Kidney (tissue), 13 donors: ENCODE measurements at regions not wholly inside any gene's neighbourhood (a gene's known extent, or its start where the extent isn't known, plus 50 kb on each side); places are given as distances from the start of the nearest gene placed in this dataset.

Experiments
- DNase-seq, 5 donors: peaks; one replicate each; pipeline ENCODE4 v3.0.0-alpha.2; 2013 to 2020
- FAIRE-seq: peaks from 2 replicates; lab custom pipeline; 2012; peaks lifted over from hg19 to GRCh38; lab: Jason Lieb, UNC
- H3K27ac ChIP-seq, 2 donors: one replicate each; pipeline ENCODE4 v1.7.0; 2013; ENCODE audit warnings: low read depth in 2 of 2, low read length in 2 of 2, inconsistent platforms in 1 of 2
- H3K27me3 ChIP-seq: one replicate; pipeline ENCODE4 v1.7.1; 2013; ENCODE audit warnings: low read length, inconsistent platforms; ENCODE audit not compliant: control insufficient read depth, insufficient read depth
- H3K36me3 ChIP-seq, 3 donors: one replicate each; pipeline versions ENCODE4 v1.7.0 to v1.7.1; 2013; ENCODE audit warnings: low read length in 3 of 3, control low read depth in 1 of 3, inconsistent platforms in 1 of 3; ENCODE audit not compliant: insufficient read depth in 3 of 3, control insufficient read depth in 2 of 3
- H3K4me1 ChIP-seq, 3 donors: one replicate each; pipeline versions ENCODE4 v1.7.0 to v1.7.1; 2013; ENCODE audit warnings: low read length in 3 of 3, inconsistent platforms in 1 of 3, low read depth in 1 of 3; ENCODE audit not compliant: control insufficient read depth in 2 of 3, insufficient read depth in 2 of 3
- H3K4me3 ChIP-seq, 3 donors: one replicate each; pipeline versions ENCODE4 v1.7.0 to v1.8.1; 2013; ENCODE audit warnings: low read length in 3 of 3, control low read depth in 1 of 3, inconsistent platforms in 1 of 3
- H3K9ac ChIP-seq, 3 donors: one replicate each; pipeline versions ENCODE4 v1.7.0 to v1.7.1; 2013; ENCODE audit warnings: low read length in 3 of 3, control low read depth in 1 of 3, inconsistent platforms in 1 of 3
- H3K9me3 ChIP-seq, 3 donors: one replicate each; pipeline versions ENCODE4 v1.7.0 to v1.7.1; 2013; ENCODE audit warnings: low read length in 3 of 3, control low read depth in 1 of 3, inconsistent platforms in 1 of 3; ENCODE audit not compliant: control insufficient read depth in 2 of 3, insufficient read depth in 1 of 3
- intact Hi-C: fragments of 100-400 bp; cut with DNase I; formaldehyde crosslinking; loops from one replicate; pipeline ENCODE4 v1.11.1; 2022
- TF ChIP-seq, protein P1 (sequence below): IDR thresholded peaks from 3 replicates; pipeline ENCODE4 v1.5.1; 2012; ENCODE audit warnings: mild to moderate bottlenecking, moderate library complexity, borderline replicate concordance; ENCODE audit not compliant: insufficient read depth; ENCODE audit errors: extremely low read depth
- donor health status: control.
- donor health status: control.
- donor health status: control.
- donor health status: control.
- donor health status: control.
- donor health status: DM: yes; HTN: yes; CAD: no.
- donor health status: Normal renal cell carcinoma (clear cell type).

DNA sequence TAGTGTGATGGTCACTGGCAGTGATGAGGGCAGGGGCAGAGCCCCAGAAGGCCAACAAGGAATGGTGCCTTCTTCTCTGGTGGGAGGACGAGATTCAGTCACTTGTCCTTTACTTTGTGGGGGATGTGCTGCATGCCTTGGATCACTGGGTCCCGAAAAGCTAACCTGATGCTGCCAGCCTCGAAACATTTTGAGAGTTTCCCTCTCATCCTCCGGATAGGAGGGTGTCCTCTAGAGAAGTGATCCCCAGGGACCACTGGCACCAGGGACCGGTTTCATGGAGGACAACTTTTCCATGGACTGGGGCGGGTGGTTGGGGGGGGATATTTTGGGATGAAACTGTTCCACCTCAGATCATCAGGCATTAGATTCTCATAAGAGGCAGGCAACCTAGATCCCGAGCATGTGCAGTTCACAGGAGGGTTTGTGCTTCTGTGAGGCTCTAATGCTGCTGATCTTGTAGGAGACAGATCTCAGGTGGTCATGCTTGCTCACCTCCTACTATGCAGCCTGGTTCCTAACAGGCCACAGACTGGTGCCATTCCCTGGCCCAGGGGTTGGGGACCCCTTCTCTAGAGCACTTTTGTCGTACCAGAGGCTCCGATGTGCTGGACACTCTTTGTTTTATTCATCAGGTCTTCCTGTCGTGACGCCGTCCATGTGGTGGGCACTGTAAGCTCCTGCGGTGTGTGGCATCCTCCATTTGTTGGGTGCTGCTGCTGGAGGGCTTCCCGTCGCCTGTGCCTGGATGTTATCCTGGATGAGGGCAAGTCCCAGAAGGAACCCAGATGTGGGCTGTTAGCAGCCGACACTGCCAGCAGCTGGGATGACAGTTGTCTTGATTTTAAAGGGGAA lies 68.5 kb upstream of the HDAC4 start:
- H3K9me3 ChIP-seq, result peaks cover 0 to 4% (median 0%) of the 10 kb centered on the region in 3 donors
- intact Hi-C loops, result no loop called here
- FAIRE-seq (no peak), DNase-seq (peak in 2 of 5 donors; percentile 3 to 16)
- no peaks in the 10 kb centered on the region for H3K27me3 ChIP-seq
- no peak overlapping the region for H3K9ac ChIP-seq
- H3K4me1 ChIP-seq, result no peaks in the 10 kb centered on the region
- H3K36me3 ChIP-seq, result peaks cover 0 to 2% (median 0%) of the 10 kb centered on the region in 3 donors
- no peak overlapping the region for H3K4me3 ChIP-seq
- TF ChIP-seq, protein P1, sequence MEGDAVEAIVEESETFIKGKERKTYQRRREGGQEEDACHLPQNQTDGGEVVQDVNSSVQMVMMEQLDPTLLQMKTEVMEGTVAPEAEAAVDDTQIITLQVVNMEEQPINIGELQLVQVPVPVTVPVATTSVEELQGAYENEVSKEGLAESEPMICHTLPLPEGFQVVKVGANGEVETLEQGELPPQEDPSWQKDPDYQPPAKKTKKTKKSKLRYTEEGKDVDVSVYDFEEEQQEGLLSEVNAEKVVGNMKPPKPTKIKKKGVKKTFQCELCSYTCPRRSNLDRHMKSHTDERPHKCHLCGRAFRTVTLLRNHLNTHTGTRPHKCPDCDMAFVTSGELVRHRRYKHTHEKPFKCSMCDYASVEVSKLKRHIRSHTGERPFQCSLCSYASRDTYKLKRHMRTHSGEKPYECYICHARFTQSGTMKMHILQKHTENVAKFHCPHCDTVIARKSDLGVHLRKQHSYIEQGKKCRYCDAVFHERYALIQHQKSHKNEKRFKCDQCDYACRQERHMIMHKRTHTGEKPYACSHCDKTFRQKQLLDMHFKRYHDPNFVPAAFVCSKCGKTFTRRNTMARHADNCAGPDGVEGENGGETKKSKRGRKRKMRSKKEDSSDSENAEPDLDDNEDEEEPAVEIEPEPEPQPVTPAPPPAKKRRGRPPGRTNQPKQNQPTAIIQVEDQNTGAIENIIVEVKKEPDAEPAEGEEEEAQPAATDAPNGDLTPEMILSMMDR, result no peak
- H3K27ac ChIP-seq, result no peak overlapping the region

DNA sequence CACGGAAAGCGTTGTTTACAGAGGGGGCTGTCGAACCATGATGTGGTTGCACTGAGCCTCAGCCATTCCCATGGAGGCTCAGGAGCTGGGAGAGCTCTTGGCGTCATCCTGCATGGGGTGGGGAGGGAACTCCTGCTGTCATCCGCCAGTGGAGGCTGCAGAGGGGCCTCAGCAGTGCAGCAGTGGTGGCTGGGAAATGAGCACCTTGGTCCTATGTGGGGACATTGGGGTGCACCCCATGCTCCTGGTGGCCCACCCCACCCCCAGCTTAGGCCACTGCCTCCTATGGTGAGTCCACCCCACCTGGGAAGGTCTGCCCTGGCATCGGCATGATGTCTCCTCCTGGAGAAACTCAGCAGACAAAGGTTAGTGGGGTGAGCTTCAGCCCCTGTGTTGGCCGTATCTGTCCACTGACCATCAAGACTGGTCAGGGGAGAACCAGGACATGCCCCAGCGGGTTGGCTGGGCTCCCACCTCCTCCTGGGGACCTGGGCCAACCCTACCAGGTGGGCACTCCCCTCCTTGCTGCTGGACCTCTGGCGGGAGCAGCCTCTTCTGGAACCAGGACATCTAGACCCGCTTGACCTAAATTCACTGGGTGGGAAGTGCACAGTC lies 67.8 kb upstream of the HDAC4 start:
- no peak for FAIRE-seq
- H3K27ac ChIP-seq, result no peak overlapping the region
- DNase-seq, result peak in 3 of 5 donors; percentile 5 to 65 (median 18)
- H3K4me3 ChIP-seq, result no peak overlapping the region
- TF ChIP-seq, protein P1, result no peak
- peaks cover 0 to 2% (median 0%) of the 10 kb centered on the region in 3 donors for H3K36me3 ChIP-seq
- peaks cover 0 to 4% (median 0%) of the 10 kb centered on the region in 3 donors for H3K9me3 ChIP-seq
- intact Hi-C loops, result no loop called here
- H3K9ac ChIP-seq, result no peak overlapping the region
- no peaks in the 10 kb centered on the region for H3K27me3 ChIP-seq
- no peaks in the 10 kb centered on the region for H3K4me1 ChIP-seq

GRCh38 chr2:239467956-239468490 lies 67.2 kb upstream of the HDAC4 start:
- TF ChIP-seq, protein P1, result no peak
- DNase-seq (peak in 3 of 5 donors; percentile 5 to 32 (median 13)), FAIRE-seq (no peak)

More at GRCh38 chr2:239467956-239468490, 67.2 kb upstream of the HDAC4 start:
- Histone ChIP-seq H3K4me3 (peak overlapping the region in 1 of 3 donors; percentile 20), H3K27ac (no peak overlapping the region), H3K27me3 (no peaks in the 10 kb centered on the region), H3K9ac (no peak overlapping the region), H3K36me3 (peaks cover 0 to 2% (median 0%) of the 10 kb centered on the region in 3 donors), H3K9me3 (peaks cover 0 to 4% (median 0%) of the 10 kb centered on the region in 3 donors), H3K4me1 (no peaks in the 10 kb centered on the region)
- intact Hi-C loops, result no loop called here
